ENCODE measurements at regions not wholly inside any gene's neighbourhood (a gene's known extent, or its start where the extent isn't known, plus 50 kb on each side); places are given as distances from the start of the nearest gene placed in this dataset.

GRCh38 chr6:109296971-109297372 lies 85.3 kb downstream of the CD164 start:
- no peaks in the 10 kb centered on the region for H3K9me2 ChIP-seq (replicated peaks; ENCODE audit: low read length)
- POLR2A ChIA-PET (ENCODE audit: unreplicated experiment), result no interaction called here
- H3K36me3 ChIP-seq (ENCODE audit: low read depth, low read length), result no peaks in the 10 kb centered on the region
- no peaks in the 10 kb centered on the region for H3K79me2 ChIP-seq (ENCODE audit: low read length)
- H2AFZ ChIP-seq (ENCODE audit: low read length), result peak overlapping the region; percentile 51; the same call in 1 of the 2 replicates
- 0 out of 2 replicates have a peak overlapping the region, but pooled peaks have one; percentile 8 for H3K4me2 ChIP-seq (ENCODE audit: low read length)
- CTCF ChIA-PET, result no interaction called here
- H3F3A ChIP-seq (ENCODE audit: low read length, unreplicated experiment), result no peaks in the 10 kb centered on the region
- intact Hi-C loops (cut with micrococcal nuclease), result loop anchor here (5.0 kb wide), 3 partner anchors 40 to 110 kb away; no protein-coding TSS in a partner anchor
- H4K20me1 ChIP-seq (ENCODE audit: low read length), result no peaks in the 10 kb centered on the region
- no peak for DNase-seq
- TF ChIP-seq, protein P1, sequence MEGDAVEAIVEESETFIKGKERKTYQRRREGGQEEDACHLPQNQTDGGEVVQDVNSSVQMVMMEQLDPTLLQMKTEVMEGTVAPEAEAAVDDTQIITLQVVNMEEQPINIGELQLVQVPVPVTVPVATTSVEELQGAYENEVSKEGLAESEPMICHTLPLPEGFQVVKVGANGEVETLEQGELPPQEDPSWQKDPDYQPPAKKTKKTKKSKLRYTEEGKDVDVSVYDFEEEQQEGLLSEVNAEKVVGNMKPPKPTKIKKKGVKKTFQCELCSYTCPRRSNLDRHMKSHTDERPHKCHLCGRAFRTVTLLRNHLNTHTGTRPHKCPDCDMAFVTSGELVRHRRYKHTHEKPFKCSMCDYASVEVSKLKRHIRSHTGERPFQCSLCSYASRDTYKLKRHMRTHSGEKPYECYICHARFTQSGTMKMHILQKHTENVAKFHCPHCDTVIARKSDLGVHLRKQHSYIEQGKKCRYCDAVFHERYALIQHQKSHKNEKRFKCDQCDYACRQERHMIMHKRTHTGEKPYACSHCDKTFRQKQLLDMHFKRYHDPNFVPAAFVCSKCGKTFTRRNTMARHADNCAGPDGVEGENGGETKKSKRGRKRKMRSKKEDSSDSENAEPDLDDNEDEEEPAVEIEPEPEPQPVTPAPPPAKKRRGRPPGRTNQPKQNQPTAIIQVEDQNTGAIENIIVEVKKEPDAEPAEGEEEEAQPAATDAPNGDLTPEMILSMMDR (conservative IDR thresholded peaks at IDR 0.05; ENCODE audit: low read depth, low read length), result no peak
- TF ChIP-seq EZH2phosphoT487 (IDR thresholded peaks at IDR 0.05; ENCODE audit: borderline replicate concordance, low read length) (no peak), EZH2 (IDR thresholded peaks at IDR 0.05; ENCODE audit: low read length, unreplicated experiment) (no peak)
- 0 out of 2 replicates have a peak overlapping the region, but pooled peaks have one; percentile 11 for H3K27ac ChIP-seq (ENCODE audit: low read length)
- H3K4me3 ChIP-seq (ENCODE audit: low read length), result no peak overlapping the region
- no peaks in the 10 kb centered on the region for H3K27me3 ChIP-seq (ENCODE audit: low read length)
- no peak overlapping the region for H3K9ac ChIP-seq (ENCODE audit: low read length)
- no peak for ATAC-seq
- H3K9me3 ChIP-seq (ENCODE audit: low read length), result no peaks in the 10 kb centered on the region
- BruUV-seq (replicated peaks), result TSS peak; percentile 30
- peaks cover 37% of the 10 kb centered on the region for H3K4me1 ChIP-seq (ENCODE audit: insufficient read depth, low read length)

- H3K79me2 ChIP-seq (ENCODE audit: low read length), result no peaks in the 10 kb centered on the region
- no peaks in the 10 kb centered on the region for H3K36me3 ChIP-seq (ENCODE audit: low read depth, low read length)
- TF ChIP-seq EZH2phosphoT487 (IDR thresholded peaks at IDR 0.05; ENCODE audit: borderline replicate concordance, low read length), result no peak
- TF ChIP-seq, protein P1 (conservative IDR thresholded peaks at IDR 0.05; ENCODE audit: low read depth, low read length), result no peak
- no peak for TF ChIP-seq EZH2 (IDR thresholded peaks at IDR 0.05; ENCODE audit: low read length, unreplicated experiment)
- no peaks in the 10 kb centered on the region for H3F3A ChIP-seq (ENCODE audit: low read length, unreplicated experiment)
- BruUV-seq (replicated peaks), result no TSS peak
- H4K20me1 ChIP-seq (ENCODE audit: low read length), result no peaks in the 10 kb centered on the region
- H2AFZ ChIP-seq (ENCODE audit: low read length), result peak overlapping the region; percentile 51; the same call in 1 of the 2 replicates
- intact Hi-C loops (cut with micrococcal nuclease), result loop anchor here (5.0 kb wide), 3 partner anchors 41 to 109 kb away; no protein-coding TSS in a partner anchor
- no peaks in the 10 kb centered on the region for H3K9me3 ChIP-seq (ENCODE audit: low read length)
- DNase-seq, result peak; percentile 35
- 0 out of 2 replicates have a peak overlapping the region, but pooled peaks have one; percentile 8 for H3K4me2 ChIP-seq (ENCODE audit: low read length)
- peaks cover 39% of the 10 kb centered on the region for H3K4me1 ChIP-seq (ENCODE audit: insufficient read depth, low read length)
- peak; percentile 77 for ATAC-seq
- H3K9ac ChIP-seq (ENCODE audit: low read length), result no peak overlapping the region
- CTCF ChIA-PET, result no interaction called here
- H3K27ac ChIP-seq (ENCODE audit: low read length), result peak overlapping the region; percentile 28; the same call in 1 of the 2 replicates
- POLR2A ChIA-PET (ENCODE audit: unreplicated experiment), result interaction anchor here (0.6 kb wide), 1 partner anchor 111 kb away, joined by 3 read pairs; no protein-coding TSS in a partner anchor
- H3K4me3 ChIP-seq (ENCODE audit: low read length), result no peak overlapping the region
- H3K27me3 ChIP-seq (ENCODE audit: low read length), result no peaks in the 10 kb centered on the region
- H3K9me2 ChIP-seq (replicated peaks; ENCODE audit: low read length), result no peaks in the 10 kb centered on the region
These were observed 85.8 kb downstream of the CD164 start for GRCh38 chr6:109296452-109296851.

DNA sequence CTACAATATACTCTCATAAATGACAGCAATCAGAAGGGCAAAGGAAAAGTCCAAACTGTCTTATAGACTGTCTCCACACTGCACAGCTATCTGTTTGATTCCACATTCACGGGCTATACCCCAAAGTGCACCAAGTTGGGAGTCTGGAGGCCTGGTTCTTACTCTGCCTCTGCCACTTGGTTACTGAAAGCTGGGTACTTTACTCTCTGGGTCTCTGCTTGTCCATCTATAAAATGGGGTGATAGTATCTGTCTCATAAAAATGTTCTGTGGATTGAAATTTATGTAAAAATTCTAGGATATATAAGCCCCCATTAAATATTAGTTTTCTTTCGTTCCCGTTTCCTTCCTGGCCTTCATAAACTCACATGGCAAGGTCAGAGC lies 86.5 kb downstream of the CD164 start:
- H3K36me3 ChIP-seq (ENCODE audit: low read depth, low read length), result no peaks in the 10 kb centered on the region
- H3K4me2 ChIP-seq (ENCODE audit: low read length), result no peak overlapping the region
- no peak overlapping the region for H3K27ac ChIP-seq (ENCODE audit: low read length)
- no peaks in the 10 kb centered on the region for H4K20me1 ChIP-seq (ENCODE audit: low read length)
- peaks cover 39% of the 10 kb centered on the region for H3K4me1 ChIP-seq (ENCODE audit: insufficient read depth, low read length)
- no TSS peak for BruUV-seq (replicated peaks)
- TF ChIP-seq EZH2phosphoT487 (IDR thresholded peaks at IDR 0.05; ENCODE audit: borderline replicate concordance, low read length) (no peak), EZH2 (IDR thresholded peaks at IDR 0.05; ENCODE audit: low read length, unreplicated experiment) (no peak)
- TF ChIP-seq, protein P1 (conservative IDR thresholded peaks at IDR 0.05; ENCODE audit: low read depth, low read length), result no peak
- no peak overlapping the region for H3K9ac ChIP-seq (ENCODE audit: low read length)
- no peaks in the 10 kb centered on the region for H3K27me3 ChIP-seq (ENCODE audit: low read length)
- CTCF ChIA-PET, result no interaction called here
- no peaks in the 10 kb centered on the region for H3K9me2 ChIP-seq (replicated peaks; ENCODE audit: low read length)
- H3K79me2 ChIP-seq (ENCODE audit: low read length), result no peaks in the 10 kb centered on the region
- no peak for ATAC-seq
- H3F3A ChIP-seq (ENCODE audit: low read length, unreplicated experiment), result no peaks in the 10 kb centered on the region
- intact Hi-C loops (cut with micrococcal nuclease), result loop anchor here (5.0 kb wide), 3 partner anchors 42 to 108 kb away; no protein-coding TSS in a partner anchor
- H2AFZ ChIP-seq (ENCODE audit: low read length), result no peak overlapping the region
- POLR2A ChIA-PET (ENCODE audit: unreplicated experiment), result no interaction called here
- no peaks in the 10 kb centered on the region for H3K9me3 ChIP-seq (ENCODE audit: low read length)
- no peak for DNase-seq
- H3K4me3 ChIP-seq (ENCODE audit: low read length), result no peak overlapping the region
